ENCODE measurements at regions not wholly inside any gene's neighbourhood (a gene's known extent, or its start where the extent isn't known, plus 50 kb on each side); places are given as distances from the start of the nearest gene placed in this dataset.

GRCh38 chr16:48091117-48091516 lies 64.7 kb downstream of the ABCC12 start:
- TF ChIP-seq POLR2A (IDR thresholded peaks at IDR 0.05; ENCODE audit: low read length): no peak
- TF ChIP-seq GATA1 (IDR thresholded peaks at IDR 0.05; ENCODE audit: low read depth, low read length): no peak

Data from erythroblast (primary cell).